Amniotic epithelial cell (primary cell): ENCODE measurements at regions not wholly inside any gene's neighbourhood (a gene's known extent, or its start where the extent isn't known, plus 50 kb on each side); places are given as distances from the start of the nearest gene placed in this dataset.

Source experiments
- DNase-seq: peaks from one replicate; pipeline ENCODE4 v3.0.0-alpha.2; 2010; ENCODE audit warnings: low read depth

DNA sequence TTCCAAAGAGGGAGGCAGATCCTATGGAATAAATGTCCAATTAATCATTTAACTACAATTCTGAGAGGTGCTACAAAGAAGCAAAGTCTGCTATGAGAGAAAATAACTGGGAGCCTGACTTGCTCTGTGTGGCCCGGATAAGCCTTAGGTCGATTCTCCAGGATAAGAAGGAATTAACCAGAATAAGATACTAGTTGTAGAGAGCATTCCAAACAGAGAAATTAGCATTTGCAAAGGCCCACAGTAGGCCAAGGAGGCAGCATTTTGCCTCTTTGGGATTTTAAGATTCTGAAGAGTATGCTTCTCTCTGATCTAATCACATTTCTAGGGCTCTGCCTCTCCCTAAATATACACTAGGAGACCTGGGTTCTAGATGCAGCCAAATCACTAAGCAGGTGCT, 113.7 kb downstream of the SNX19 start:
- DNase-seq: no peak

DNA sequence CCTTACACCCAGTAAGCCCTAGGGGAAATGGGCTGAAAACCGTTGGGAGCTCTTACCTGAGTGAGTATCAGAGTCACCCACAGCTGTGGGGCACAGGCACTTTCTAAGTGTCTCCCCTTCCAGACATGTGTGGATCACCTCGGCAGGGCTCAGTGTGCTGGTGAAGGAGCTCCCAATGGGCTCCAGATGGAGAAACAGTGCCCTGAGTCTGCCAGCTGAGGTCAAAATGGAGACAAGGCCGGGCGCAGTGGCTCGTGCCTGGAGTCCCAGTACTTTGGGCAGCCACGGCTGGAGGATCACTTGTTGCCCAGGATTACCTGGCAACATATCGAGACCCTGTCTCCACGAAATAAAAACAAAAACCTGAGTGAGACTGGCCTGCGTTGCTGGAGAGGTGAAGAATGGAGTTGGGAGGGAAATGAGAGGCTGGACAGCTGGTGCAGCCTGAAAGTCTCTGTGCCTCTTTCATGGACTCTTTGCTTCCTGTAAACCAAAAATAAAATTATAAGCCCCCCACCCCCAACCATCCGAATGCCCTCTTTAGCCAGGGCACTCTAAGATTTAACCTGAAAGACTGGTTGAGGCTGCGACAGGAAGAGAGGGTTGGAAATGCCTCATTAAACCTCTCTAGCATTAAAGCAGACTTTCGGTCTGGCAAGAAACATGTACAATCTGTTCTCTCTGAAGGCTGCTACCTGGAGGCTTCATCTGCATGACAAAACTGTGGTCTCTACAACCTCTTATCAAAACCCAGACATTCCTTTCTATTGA, 111.8 kb downstream of the SNX19 start:
- DNase-seq: no peak

DNA sequence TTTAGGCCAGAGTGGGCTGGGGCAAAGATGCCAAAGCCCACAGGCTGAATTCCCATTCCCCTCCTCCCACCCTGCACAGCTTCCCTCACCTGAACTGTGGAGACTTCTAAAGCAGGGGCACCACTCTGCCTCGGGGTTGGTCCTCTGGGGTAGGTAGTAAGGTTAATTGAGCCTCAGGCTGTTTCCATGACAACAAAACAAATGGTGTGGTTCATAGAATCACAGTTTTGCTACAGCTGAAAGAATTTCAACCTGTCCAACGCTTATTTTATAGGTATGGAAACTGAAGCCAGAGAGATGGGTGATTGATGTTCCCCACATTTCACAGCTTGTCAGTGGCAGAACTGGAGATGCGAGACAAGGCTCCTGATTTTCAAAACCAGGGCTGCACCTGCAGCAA, 109.5 kb downstream of the SNX19 start:
- DNase-seq: no peak

DNA sequence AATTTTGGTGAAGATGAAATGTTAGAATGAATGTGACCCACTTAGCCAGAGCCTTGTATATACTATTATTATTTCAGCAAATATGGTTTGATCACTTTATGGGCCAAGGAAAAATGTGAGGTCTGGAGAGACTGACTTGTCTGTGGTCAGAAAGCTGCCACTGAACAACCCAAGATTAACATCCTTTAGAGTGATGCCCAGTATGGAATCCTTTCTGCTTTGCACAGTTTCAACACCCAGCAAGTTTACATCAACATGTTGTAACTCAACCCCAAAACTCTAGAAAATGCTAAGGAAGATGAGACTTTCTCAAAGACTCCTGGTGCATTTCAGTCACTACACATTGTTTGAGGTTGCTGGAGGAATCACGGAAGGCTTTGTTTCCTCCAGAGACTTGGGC, 107.7 kb downstream of the SNX19 start:
- peak; percentile 81 for DNase-seq

DNA sequence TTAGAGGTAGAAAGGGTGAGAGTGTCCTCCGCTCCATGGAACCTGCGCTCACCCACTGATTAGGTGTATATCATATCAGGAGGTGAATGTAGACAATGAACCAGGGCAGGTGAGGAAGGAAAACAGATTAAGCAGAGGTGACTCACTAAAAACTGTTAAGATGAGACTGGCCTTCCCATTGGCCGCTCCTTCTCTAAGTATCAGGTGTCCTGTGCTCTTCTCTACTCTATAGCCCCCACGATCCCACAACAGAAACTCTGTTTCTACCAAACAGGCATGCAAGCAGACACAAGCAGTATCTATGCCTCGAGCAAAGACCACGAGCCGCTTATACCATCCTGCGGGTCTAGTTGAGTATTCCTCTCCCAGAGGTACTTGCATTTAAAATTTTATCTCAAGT, 103.1 kb downstream of the SNX19 start:
- no peak for DNase-seq

DNA sequence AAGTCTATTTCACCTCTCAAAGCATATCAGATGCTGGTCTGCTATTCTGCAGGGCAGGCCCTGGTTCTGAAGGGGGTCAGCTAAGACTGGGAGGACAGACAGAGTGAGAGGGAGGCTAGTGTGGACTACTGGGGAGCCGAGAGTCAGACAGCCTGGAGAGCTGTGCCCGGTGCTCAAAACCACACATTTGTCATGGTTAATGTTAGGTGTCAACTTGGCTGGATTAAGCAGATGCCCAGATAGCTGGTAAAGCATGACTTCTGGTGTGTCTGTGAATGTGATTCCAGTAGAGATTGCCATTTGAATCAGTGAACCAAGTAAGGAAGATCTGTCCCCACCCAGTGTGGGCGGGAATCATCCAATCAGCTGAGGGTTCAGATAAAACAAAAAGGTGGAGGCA, 102.6 kb downstream of the SNX19 start:
- peak; percentile 65 for DNase-seq

DNA sequence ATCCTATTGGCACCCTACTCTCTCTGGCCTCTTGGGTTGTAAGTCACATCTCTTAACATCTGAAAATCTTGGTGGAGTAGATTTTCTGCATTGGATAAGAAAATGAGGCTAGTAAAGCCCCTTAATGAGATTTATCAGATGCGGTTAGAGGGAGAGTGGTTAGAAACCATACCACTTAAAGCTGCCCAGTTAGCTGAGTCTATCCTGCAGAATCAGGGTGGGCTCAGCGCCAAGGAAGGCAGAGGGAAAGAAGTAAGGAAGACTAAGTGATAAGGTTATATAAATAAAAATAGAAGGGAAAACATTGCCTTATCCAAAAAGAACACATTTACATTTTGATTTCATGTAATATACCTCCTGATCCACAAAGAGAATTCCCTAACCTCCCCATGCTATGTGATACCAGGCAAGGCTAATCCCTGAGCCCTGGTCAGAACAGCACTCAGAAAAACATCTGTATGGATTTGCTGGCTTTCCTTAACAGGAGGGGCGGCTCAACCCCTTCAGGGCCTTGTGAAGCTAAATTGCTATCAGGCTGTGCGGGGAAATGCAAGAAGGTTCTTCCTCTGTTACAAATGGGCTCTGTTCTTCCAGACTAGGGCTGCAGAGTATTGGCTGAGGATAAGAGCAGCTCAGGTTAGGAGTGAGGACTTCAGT, 101.7 kb downstream of the SNX19 start:
- DNase-seq: peak; percentile 81

DNA sequence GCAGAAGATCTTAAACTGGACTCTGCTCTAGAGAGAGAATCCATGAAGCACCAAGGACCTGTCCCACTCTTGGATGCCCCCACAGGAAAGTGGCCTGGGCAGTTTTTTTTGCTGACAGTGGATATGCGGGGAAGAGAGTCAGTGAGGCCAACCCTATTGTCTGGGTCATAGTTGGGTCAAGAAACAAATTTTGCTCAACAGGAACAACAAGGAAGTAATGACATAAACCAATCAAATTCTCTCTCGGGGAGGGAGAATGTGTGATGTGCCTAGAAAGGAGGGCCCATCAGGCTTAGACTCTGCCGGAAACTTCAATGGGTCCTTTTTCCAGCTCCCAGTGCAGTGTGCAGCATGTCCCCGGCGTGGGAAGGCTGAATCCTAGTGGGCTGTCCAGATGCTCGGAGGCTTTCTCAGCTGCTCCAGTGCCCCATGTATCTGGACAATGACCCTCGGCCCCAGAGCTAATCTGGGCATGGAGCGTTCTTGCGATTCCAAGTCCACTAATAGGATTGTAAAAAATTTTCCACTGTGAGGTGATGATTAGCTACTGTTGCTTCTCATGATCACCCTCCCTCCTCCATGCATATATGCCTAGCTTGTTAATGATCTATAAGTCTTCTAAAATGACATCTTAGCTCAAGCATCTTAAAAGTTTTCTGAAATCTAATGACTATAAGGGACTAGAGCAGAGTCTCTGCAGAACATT, 101.0 kb downstream of the SNX19 start:
- no peak for DNase-seq

DNA sequence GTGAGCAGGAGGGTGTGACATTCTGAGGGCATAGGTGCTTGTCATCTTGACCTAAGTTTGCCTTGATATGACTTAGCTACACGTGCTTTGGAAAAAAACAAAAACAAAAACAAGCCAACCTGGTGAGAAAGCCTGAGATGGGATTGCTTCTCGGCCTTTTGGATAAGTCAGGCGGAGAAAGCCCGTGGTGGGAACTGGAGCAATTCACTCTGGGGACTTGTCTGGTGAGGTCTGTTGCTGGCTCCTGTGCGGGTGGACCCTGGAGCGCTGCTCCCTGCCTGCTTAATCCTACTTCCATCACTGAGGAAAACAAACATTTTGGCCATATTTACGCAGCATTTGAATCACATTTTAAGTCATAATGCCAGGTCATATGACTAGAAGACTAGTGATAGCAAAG, 100.3 kb downstream of the SNX19 start:
- DNase-seq: no peak

DNA sequence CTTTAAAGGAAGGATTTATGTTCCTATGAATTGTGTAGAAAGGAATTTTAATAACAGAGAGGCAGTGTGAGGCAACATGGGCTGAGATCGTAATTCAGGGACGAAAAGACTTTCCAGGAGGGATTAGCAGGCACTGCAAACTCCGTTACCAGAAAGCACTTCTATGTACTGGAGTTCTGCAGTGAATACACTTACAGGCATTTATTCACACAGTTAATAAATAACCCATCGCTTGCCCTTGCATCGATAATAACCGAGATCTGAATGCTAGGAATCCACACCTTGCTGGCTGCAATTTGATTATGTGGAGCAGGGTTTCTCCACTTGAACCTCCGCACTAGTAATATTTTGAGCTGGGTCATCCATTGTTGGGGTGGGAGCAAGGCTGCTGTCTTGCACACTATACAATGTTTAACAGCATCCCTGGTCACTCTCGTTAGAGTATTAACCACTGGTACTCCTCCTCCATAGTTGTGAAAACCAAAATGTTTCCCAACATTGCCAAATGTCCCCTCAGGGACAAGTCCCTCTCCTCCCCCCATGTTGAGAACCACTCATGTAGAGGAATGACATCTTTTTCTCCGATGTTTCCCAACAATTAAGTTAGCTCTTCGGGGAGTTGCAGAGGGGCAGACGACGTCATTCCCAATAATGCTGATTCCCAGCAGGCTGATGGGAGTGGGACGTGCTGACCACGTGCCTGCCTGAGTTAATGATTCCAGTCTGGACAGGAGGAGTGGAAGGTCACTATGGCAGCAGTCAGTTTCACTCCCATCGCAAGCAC, 99.5 kb downstream of the SNX19 start:
- peak; percentile 72 for DNase-seq

DNA sequence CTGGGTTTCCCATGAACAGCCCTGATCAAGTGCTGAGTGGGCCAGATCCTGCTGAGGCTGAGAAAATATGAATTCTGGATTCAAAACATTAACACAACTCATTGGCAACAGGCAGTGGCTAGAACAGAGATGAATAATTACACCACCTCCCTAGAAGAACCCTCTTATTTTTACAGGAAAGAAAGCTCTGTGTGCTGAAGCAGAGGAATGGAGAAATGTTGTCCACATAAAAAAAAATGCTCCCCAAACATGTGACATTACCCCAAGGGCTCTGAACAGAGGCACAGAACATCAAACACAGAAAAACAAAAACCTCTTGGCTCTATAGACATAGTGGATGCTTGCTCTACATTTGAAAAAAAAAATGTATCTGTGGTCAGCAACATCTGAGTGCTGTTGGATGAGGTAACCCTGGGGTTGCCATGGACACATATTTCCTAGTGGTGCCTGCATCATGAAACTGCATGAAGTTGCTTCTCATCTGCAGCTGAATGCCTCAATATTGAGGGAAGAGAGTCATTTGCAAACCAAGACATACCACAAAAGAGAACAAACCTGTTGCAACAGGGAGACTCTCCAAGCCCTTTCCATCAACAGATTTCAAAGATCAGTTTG, 98.8 kb downstream of the SNX19 start:
- DNase-seq: peak; percentile 89

DNA sequence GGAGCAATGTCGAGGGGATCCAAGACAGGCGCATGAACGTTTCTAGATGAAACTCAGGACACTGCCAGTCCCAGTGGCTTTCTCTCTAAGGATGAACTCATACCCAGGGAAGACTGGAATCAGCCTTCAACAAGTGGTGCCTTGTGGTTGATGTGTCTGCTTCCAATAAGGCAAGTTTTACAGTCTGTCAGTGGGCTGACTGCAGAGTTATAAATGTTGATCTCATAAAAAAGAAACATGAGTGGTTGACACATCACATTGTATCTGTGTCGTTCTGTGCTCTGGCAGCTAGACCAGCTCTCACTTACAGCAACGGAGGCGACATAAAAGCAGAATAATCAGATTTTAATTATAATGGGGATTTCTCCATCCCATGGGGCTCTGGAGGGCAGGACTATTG, 96.7 kb downstream of the SNX19 start:
- DNase-seq: no peak
